Heart right ventricle (tissue), 16 donors: ENCODE measurements at regions not wholly inside any gene's neighbourhood (a gene's known extent, or its start where the extent isn't known, plus 50 kb on each side); places are given as distances from the start of the nearest gene placed in this dataset.

Experiments used
- ATAC-seq, 8 donors: fragments of 200-7000 bp; cut with Tn5 transposase; one replicate each; pipeline ENCODE4 v1.9.1; 2020; ENCODE audit warnings: mild to moderate bottlenecking in 8 of 8, moderate library complexity in 8 of 8, moderate number of reproducible peaks in 1 of 8
- DNase-seq, 2 donors: peaks; one replicate each; pipeline ENCODE4 v3.0.0-alpha.2; 2020
- H3K27ac ChIP-seq, 10 donors: fragments of 200-600 bp; sonication (generic) in 2 of 10; one replicate each; pipeline versions ENCODE4 v1.5.0 to v1.8.0; 2020 to 2022; ENCODE audit warnings: mild to moderate bottlenecking in 3 of 10
- H3K27me3 ChIP-seq, 7 donors: fragments of 200-600 bp; one replicate each; pipeline ENCODE4 v1.8.0; 2021 to 2022; ENCODE audit warnings: mild to moderate bottlenecking in 2 of 7
- H3K36me3 ChIP-seq, 9 donors: fragments of 200-600 bp; sonication (generic) in 1 of 9; one replicate each; pipeline versions ENCODE4 v1.5.0 to v1.8.0; 2020 to 2022; ENCODE audit warnings: mild to moderate bottlenecking in 2 of 9
- H3K4me1 ChIP-seq, 9 donors: fragments of 200-600 bp; sonication (generic) in 1 of 9; one replicate each; pipeline versions ENCODE4 v1.5.0 to v1.8.0; 2020 to 2022; ENCODE audit warnings: mild to moderate bottlenecking in 4 of 9
- H3K4me3 ChIP-seq, 10 donors: fragments of 200-600 bp; sonication (generic) in 2 of 10; one replicate each; pipeline versions ENCODE4 v1.5.0 to v1.8.0; 2020 to 2022; ENCODE audit warnings: mild to moderate bottlenecking in 7 of 10, moderate library complexity in 2 of 10
- H3K9me3 ChIP-seq, 11 donors: fragments of 200-600 bp in 10 of 11; sonication (generic) in 2 of 11; one replicate each; pipeline versions ENCODE4 v1.5.0 to v1.8.0; 2013 to 2022; ENCODE audit warnings: mild to moderate bottlenecking in 2 of 11, control low read depth in 1 of 11, moderate library complexity in 1 of 11
- WGBS, 2 donors: extraction: QIAGEN DNeasy Blood & Tissue Kit; methylation state at CpG; one replicate each; pipeline ENCODE4 v1.1.7; 2013; ENCODE audit warnings: inconsistent platforms in 1 of 2; 5-methylcytosine and 5-hydroxymethylcytosine counted together
- intact Hi-C, 10 donors: fragments of 100-400 bp; cut with DNase I; formaldehyde crosslinking; loops; one replicate each; pipeline versions ENCODE4 v1.11.1 to v1.14.2; 2022
- TF ChIP-seq, protein P1 (sequence below), 9 donors: fragments of 200-600 bp; sonication (generic) in 2 of 9; IDR thresholded peaks; one replicate each; pipeline versions ENCODE4 v1.5.0 to v1.8.0; 2021 to 2022; ENCODE audit warnings: antibody characterized with exemption in 9 of 9, mild to moderate bottlenecking in 5 of 9, moderate library complexity in 1 of 9
- donor health status: Arrhythmogenic right ventricular cardiomyopathy.
- donor health status: ischemic (EF 13 %, LVEDD 7.1; RV severe dilation, severe dysfunction).
- donor health status: healthy with polysubstance abuse.
- donor health status: DM: no; HTN: yes; CAD: no.
- donor health status: DM: no; HTN: no; CAD: no.
- donor health status: ischemic (EF 25% LVEDD 6.9; RV normal size, moderate dysfunction).
- donor health status: ischemic (EF 25% LVEDD 5.7; RV mildly dilated, moderate dysfunction).
- donor health status: healthy.
- donor health status: DM: yes; HTN: yes; CAD: no.
- donor health status: Ischemic cardiomyopathy.
- donor health status: ischemic (EF 35%, LVEDD 5.7; RV mildly dilated, moderate dysfunction).
- donor health status: nonischemic (EF 11% LVEDD 7.7; RV severe dilation, severe dysfunction).
- donor health status: DM: yes; HTN: yes; CAD: no.
- donor health status: PGD.
- donor health status: ischemic (EF 29% LVEDD 5.4; RV normal size, mild dysfunction).
- donor health status: nonischemic (EF 23%, LVEDD 6.1; RV moderate dilation, normal function).

DNA sequence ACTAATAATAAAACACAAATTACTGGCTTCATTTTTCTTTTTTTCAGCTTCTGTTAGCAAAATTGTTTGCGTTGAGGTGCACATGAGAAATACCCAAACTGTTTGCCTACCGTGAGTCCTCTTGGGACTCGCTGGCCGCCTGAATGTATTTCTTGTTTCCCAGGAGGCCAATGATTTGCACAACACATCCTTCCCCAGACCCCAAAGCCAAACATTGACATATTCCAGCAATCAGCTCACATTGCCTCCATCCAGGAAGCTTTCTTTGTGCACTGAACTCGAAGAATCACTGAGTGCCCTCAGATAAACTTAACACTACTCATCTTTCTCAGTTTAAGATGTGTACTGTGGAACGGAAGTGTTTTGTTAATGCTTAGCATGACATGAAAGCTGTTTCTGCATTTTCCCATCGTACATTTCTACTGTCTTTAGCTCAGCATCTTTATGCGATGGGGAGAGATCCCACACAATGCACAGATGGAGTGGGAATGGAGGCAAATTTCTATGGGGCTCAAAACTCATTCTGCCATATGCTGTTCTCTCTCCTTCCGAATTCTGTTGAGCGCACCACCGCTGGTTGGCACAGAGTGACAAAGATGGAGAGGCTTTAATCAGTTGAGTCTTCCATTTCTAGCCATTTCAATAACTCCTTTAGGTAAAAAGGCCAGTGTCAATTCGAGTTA lies 399.5 kb downstream of the RFC3 start:
- H3K36me3 ChIP-seq = no peaks in the 10 kb centered on the region
- DNase-seq (no peak), ATAC-seq (no peak)
- no peak overlapping the region for H3K4me3 ChIP-seq
- H3K27ac ChIP-seq = no peak overlapping the region
- WGBS, 2 donors = 72 to 82% methylated on average over 12 of the region's 12 CpGs
- no peaks in the 10 kb centered on the region for H3K9me3 ChIP-seq
- H3K4me1 ChIP-seq = peaks cover 0 to 3% (median 0%) of the 10 kb centered on the region in 9 donors
- H3K27me3 ChIP-seq = no peaks in the 10 kb centered on the region
- intact Hi-C loops = no loop called here
- TF ChIP-seq, protein P1, sequence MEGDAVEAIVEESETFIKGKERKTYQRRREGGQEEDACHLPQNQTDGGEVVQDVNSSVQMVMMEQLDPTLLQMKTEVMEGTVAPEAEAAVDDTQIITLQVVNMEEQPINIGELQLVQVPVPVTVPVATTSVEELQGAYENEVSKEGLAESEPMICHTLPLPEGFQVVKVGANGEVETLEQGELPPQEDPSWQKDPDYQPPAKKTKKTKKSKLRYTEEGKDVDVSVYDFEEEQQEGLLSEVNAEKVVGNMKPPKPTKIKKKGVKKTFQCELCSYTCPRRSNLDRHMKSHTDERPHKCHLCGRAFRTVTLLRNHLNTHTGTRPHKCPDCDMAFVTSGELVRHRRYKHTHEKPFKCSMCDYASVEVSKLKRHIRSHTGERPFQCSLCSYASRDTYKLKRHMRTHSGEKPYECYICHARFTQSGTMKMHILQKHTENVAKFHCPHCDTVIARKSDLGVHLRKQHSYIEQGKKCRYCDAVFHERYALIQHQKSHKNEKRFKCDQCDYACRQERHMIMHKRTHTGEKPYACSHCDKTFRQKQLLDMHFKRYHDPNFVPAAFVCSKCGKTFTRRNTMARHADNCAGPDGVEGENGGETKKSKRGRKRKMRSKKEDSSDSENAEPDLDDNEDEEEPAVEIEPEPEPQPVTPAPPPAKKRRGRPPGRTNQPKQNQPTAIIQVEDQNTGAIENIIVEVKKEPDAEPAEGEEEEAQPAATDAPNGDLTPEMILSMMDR (IDR thresholded peaks at IDR 0.05) = no peak

DNA sequence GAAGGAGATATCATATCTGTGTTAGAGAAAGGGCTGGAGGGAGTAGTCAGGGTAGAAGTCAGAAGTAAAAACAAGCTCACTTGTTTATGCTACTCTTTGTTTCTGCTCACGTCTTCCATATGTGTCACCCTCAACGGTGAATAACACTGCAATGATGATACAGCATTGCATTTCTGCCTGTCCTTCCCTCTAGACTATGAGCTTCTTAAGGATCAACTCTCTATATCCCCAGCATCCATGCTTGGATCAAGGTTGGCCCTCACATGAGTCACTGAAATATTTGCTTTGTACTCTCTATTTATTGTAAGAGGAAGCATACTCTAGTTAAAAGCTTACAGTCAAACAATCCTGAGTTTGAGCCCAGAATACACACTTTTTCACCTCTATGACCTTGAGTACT lies 406.0 kb downstream of the RFC3 start:
- Histone ChIP-seq H3K27me3 (no peaks in the 10 kb centered on the region), H3K9me3 (peaks cover 0 to 14% (median 3%) of the 10 kb centered on the region in 11 donors), H3K4me3 (no peak overlapping the region), H3K36me3 (no peaks in the 10 kb centered on the region), H3K27ac (no peak overlapping the region), H3K4me1 (no peaks in the 10 kb centered on the region)
- DNase-seq (no peak), ATAC-seq (no peak)
- WGBS, 2 donors = 76 to 81% methylated on average over 2 of the region's 2 CpGs
- intact Hi-C loops = no loop called here
- TF ChIP-seq, protein P1 (IDR thresholded peaks at IDR 0.05) = no peak

DNA sequence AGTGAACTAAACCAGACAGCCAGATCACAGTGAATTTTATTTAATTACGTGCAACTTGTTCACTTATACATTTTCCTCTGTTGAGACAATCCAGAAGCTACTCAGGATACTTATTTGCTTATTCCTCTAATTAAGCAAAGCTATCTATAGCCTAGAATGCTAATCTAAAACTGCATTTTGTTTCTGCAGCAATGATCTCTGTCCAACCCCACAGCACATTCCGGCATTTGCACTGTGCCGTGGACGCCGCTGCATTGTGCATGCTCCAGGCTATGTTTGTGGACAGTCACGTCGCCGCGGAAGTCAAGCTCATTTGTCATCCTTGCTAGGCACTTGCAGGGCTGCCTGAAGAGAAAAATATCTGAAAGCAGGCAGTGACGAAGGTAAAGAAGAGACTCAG lies 406.9 kb downstream of the RFC3 start:
- Histone ChIP-seq H3K36me3 (no peaks in the 10 kb centered on the region), H3K27ac (no peak overlapping the region), H3K4me1 (no peaks in the 10 kb centered on the region), H3K9me3 (peaks cover 0 to 22% (median 4%) of the 10 kb centered on the region in 11 donors), H3K27me3 (no peaks in the 10 kb centered on the region), H3K4me3 (no peak overlapping the region)
- TF ChIP-seq, protein P1 (IDR thresholded peaks at IDR 0.05) = no peak
- DNase-seq = no peak
- intact Hi-C loops = no loop called here
- no peak for ATAC-seq
- 81 to 90% methylated on average over 10 of the region's 10 CpGs for WGBS, 2 donors

DNA sequence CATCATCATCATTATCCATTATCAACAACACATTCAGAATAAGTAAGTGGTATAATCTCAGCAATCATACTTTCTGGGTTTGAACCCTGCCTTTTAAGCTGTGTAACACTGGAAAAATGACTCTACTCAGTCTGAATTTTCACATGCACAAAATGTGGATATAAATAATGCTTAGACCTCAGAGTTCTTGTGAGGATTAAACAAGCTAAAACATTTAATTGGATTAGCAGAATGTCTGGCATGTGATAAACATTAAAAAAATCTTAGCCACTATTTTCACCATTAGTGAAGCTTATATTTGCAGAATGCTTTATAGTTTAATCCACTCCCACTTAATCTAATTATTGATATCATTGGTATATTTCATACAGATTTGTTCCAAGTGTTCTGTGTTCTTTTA lies 412.3 kb downstream of the RFC3 start:
- Histone ChIP-seq H3K9me3 (peaks cover 0 to 42% (median 4%) of the 10 kb centered on the region in 11 donors), H3K4me1 (no peaks in the 10 kb centered on the region), H3K4me3 (no peak overlapping the region), H3K36me3 (no peaks in the 10 kb centered on the region), H3K27ac (no peak overlapping the region), H3K27me3 (no peaks in the 10 kb centered on the region)
- DNase-seq (no peak), ATAC-seq (no peak)
- TF ChIP-seq, protein P1 (IDR thresholded peaks at IDR 0.05) = no peak
- intact Hi-C loops = no loop called here
